CD8-positive, alpha-beta memory T cell (primary cell): ENCODE measurements at regions not wholly inside any gene's neighbourhood (a gene's known extent, or its start where the extent isn't known, plus 50 kb on each side); places are given as distances from the start of the nearest gene placed in this dataset.

Source experiments
- CTCF ChIA-PET: fragments of 350-600 bp; sonication (Branson Sonifier 250); formaldehyde crosslinking; loops from one replicate; lab custom pipeline; 2021; ENCODE audit warnings: antibody characterized with exemption; lab: Charles Lee
- POLR2A ChIA-PET: fragments of 350-600 bp; sonication (Branson Sonifier 250); formaldehyde crosslinking; loops from one replicate; lab custom pipeline; 2021; ENCODE audit warnings: antibody characterized with exemption; lab: Charles Lee
- DNase-seq, 5 donors: peaks; one replicate each; pipeline versions ENCODE4 v3.0.0 to v3.0.0-alpha.2; 2020 to 2022; ENCODE audit warnings: mixed read lengths in 1 of 5
- H3K27ac ChIP-seq: one replicate; pipeline ENCODE4 v1.7.0; 2013; ENCODE audit warnings: low read depth, mild to moderate bottlenecking, low read length, moderate library complexity
- H3K27me3 ChIP-seq: 2 replicates; pipeline ENCODE4 v1.7.0; 2013; ENCODE audit warnings: low read length, mild to moderate bottlenecking; ENCODE audit not compliant: insufficient read depth, poor library complexity, severe bottlenecking
- H3K36me3 ChIP-seq: 2 replicates; pipeline ENCODE4 v1.7.0; 2013; ENCODE audit warnings: mild to moderate bottlenecking, low read length, moderate library complexity; ENCODE audit not compliant: insufficient read depth
- H3K4me1 ChIP-seq: 2 replicates; pipeline ENCODE4 v1.7.0; 2013; ENCODE audit warnings: mild to moderate bottlenecking, low read length, moderate library complexity; ENCODE audit not compliant: insufficient read depth
- H3K4me3 ChIP-seq: 2 replicates; pipeline ENCODE4 v1.7.0; 2013; ENCODE audit warnings: mild to moderate bottlenecking, low read length
- H3K9me3 ChIP-seq: 2 replicates; pipeline ENCODE4 v1.7.0; 2013; ENCODE audit warnings: mild to moderate bottlenecking, low read length
- H3K27ac Mint-ChIP-seq, 8 donors: one replicate each; pipeline ENCODE4 v1.8.0; 2020 to 2021; ENCODE audit warnings: mixed read lengths in 8 of 8, mild to moderate bottlenecking in 6 of 8, inconsistent platforms in 3 of 8, moderate library complexity in 3 of 8
- H3K27me3 Mint-ChIP-seq, 2 donors: one replicate each; pipeline ENCODE4 v1.8.0; 2020 to 2021; ENCODE audit warnings: mixed read lengths in 2 of 2, mild to moderate bottlenecking in 1 of 2, moderate library complexity in 1 of 2
- H3K36me3 Mint-ChIP-seq, 3 donors: one replicate each; pipeline ENCODE4 v1.8.0; 2020 to 2021; ENCODE audit warnings: mixed read lengths in 3 of 3, inconsistent platforms in 1 of 3, mild to moderate bottlenecking in 1 of 3
- H3K4me1 Mint-ChIP-seq, 3 donors: one replicate each; pipeline ENCODE4 v1.8.0; 2020 to 2021; ENCODE audit warnings: mixed read lengths in 3 of 3, inconsistent platforms in 1 of 3, mild to moderate bottlenecking in 1 of 3
- H3K4me3 Mint-ChIP-seq, 7 donors: one replicate each; pipeline ENCODE4 v1.8.0; 2020 to 2021; ENCODE audit warnings: mixed read lengths in 7 of 7, mild to moderate bottlenecking in 6 of 7, moderate library complexity in 4 of 7, inconsistent platforms in 2 of 7
- H3K9me3 Mint-ChIP-seq, 5 donors: one replicate each; pipeline ENCODE4 v1.8.0; 2020 to 2022; ENCODE audit warnings: mixed read lengths in 5 of 5, mild to moderate bottlenecking in 3 of 5, moderate library complexity in 2 of 5, inconsistent platforms in 1 of 5

GRCh38 chr7:26038201-26038990, 113.6 kb upstream of the NFE2L3 start:
- Histone ChIP-seq H3K4me1 (no peaks in the 10 kb centered on the region), H3K9me3 (no peaks in the 10 kb centered on the region), H3K27ac (no peak overlapping the region), H3K36me3 (no peaks in the 10 kb centered on the region), H3K4me3 (no peak overlapping the region), H3K27me3 (peaks cover 3% of the 10 kb centered on the region)
- DNase-seq: no peak
- ChIA-PET CTCF (no interaction called here), POLR2A (no interaction called here)
- no peaks in the 10 kb centered on the region for H3K9me3 Mint-ChIP-seq
- H3K36me3 Mint-ChIP-seq: peaks cover 0 to 3% (median 0%) of the 10 kb centered on the region in 3 donors
- peaks cover 0 to 5% (median 4%) of the 10 kb centered on the region in 3 donors for H3K4me1 Mint-ChIP-seq
- peaks cover 19 to 45% of the 10 kb centered on the region in 2 donors for H3K27me3 Mint-ChIP-seq
- no peak overlapping the region for H3K4me3 Mint-ChIP-seq
- no peak overlapping the region for H3K27ac Mint-ChIP-seq

DNA sequence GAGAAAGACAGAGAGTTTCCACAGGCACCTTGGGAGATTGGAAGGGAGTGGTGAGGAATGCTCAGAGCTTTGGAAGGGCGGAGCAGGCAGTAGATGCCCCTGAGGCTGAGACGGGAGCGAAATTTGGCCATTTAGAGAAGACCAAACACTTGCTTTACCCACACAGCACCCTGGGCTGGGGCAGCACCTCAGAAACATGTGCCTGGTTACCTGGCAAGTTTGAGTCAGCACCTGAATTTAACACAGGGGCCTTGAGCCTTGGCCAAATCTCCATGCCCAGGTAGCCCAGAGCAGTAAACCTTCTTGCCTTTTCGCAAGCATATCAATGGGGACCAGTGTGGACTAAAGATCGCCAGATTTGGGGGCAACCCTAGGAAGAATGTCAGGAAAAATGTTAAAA, 111.9 kb upstream of the NFE2L3 start:
- peaks cover 19 to 53% of the 10 kb centered on the region in 2 donors for H3K27me3 Mint-ChIP-seq

GRCh38 chr7:26042237-26042636, 109.8 kb upstream of the NFE2L3 start:
- Histone ChIP-seq H3K27ac (no peak overlapping the region), H3K4me1 (no peaks in the 10 kb centered on the region), H3K4me3 (no peak overlapping the region), H3K9me3 (no peaks in the 10 kb centered on the region), H3K27me3 (peaks cover 3% of the 10 kb centered on the region), H3K36me3 (no peaks in the 10 kb centered on the region)
- H3K27me3 Mint-ChIP-seq: peaks cover 16 to 50% of the 10 kb centered on the region in 2 donors
- no peak overlapping the region for H3K4me3 Mint-ChIP-seq
- DNase-seq: no peak
- ChIA-PET POLR2A (no interaction called here), CTCF (no interaction called here)
- peaks cover 0 to 3% (median 0%) of the 10 kb centered on the region in 3 donors for H3K36me3 Mint-ChIP-seq
- H3K4me1 Mint-ChIP-seq: peaks cover 0 to 5% (median 4%) of the 10 kb centered on the region in 3 donors
- H3K27ac Mint-ChIP-seq: no peak overlapping the region
- H3K9me3 Mint-ChIP-seq: no peaks in the 10 kb centered on the region

More for the DNA sequence above, 111.9 kb upstream of the NFE2L3 start:
- H3K4me1 Mint-ChIP-seq: peaks cover 0 to 5% (median 4%) of the 10 kb centered on the region in 3 donors
- no peaks in the 10 kb centered on the region for H3K9me3 Mint-ChIP-seq
- Histone ChIP-seq H3K9me3 (no peaks in the 10 kb centered on the region), H3K27me3 (peaks cover 3% of the 10 kb centered on the region), H3K27ac (no peak overlapping the region), H3K4me1 (no peaks in the 10 kb centered on the region), H3K36me3 (no peaks in the 10 kb centered on the region), H3K4me3 (no peak overlapping the region)
- POLR2A ChIA-PET: no interaction called here
- H3K4me3 Mint-ChIP-seq: no peak overlapping the region
- CTCF ChIA-PET: no interaction called here
- H3K27ac Mint-ChIP-seq: no peak overlapping the region
- peaks cover 0 to 3% (median 0%) of the 10 kb centered on the region in 3 donors for H3K36me3 Mint-ChIP-seq
- DNase-seq: no peak

DNA sequence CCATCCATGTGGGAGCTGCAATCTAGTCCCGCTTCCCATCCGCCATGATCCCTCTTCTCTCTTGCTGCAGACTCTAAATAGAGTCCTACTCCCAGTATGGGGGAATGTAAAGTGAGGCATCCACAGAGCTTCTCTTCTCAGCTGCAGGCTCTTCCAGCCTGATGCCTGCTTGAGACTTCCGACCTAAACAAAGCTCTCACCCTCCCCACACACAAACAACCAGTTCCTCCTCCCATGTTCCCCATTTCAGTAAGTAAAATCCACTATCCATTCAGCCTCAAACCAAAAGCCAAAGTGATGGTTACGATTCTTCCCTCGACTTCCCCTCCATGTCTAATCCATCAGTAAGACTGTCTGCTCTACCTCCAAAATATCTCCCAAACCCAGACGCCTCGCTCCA, 108.2 kb upstream of the NFE2L3 start:
- peaks cover 3% of the 10 kb centered on the region for H3K27me3 ChIP-seq
- H3K36me3 ChIP-seq: no peaks in the 10 kb centered on the region

GRCh38 chr7:26044320-26044719, 107.7 kb upstream of the NFE2L3 start:
- Mint-ChIP-seq H3K4me1 (no peaks in the 10 kb centered on the region), H3K36me3 (no peaks in the 10 kb centered on the region), H3K4me3 (no peak overlapping the region), H3K27ac (no peak overlapping the region), H3K9me3 (no peaks in the 10 kb centered on the region), H3K27me3 (peaks cover 12 to 35% of the 10 kb centered on the region in 2 donors)
- DNase-seq: no peak
- ChIA-PET CTCF (no interaction called here), POLR2A (no interaction called here)
- Histone ChIP-seq H3K4me3 (no peak overlapping the region), H3K4me1 (no peaks in the 10 kb centered on the region), H3K36me3 (no peaks in the 10 kb centered on the region), H3K27ac (no peak overlapping the region), H3K27me3 (peaks cover 3% of the 10 kb centered on the region), H3K9me3 (no peaks in the 10 kb centered on the region)

More for the DNA sequence above, 108.2 kb upstream of the NFE2L3 start:
- Histone ChIP-seq H3K4me1 (no peaks in the 10 kb centered on the region), H3K27ac (no peak overlapping the region), H3K4me3 (no peak overlapping the region), H3K9me3 (no peaks in the 10 kb centered on the region)
- no peaks in the 10 kb centered on the region for H3K9me3 Mint-ChIP-seq
- H3K27me3 Mint-ChIP-seq: peaks cover 12 to 37% of the 10 kb centered on the region in 2 donors
- ChIA-PET CTCF (no interaction called here), POLR2A (no interaction called here)
- no peaks in the 10 kb centered on the region for H3K4me1 Mint-ChIP-seq
- no peak overlapping the region for H3K27ac Mint-ChIP-seq
- no peak for DNase-seq
- no peak overlapping the region for H3K4me3 Mint-ChIP-seq
- H3K36me3 Mint-ChIP-seq: no peaks in the 10 kb centered on the region

- Mint-ChIP-seq H3K27me3 (peaks cover 5 to 38% of the 10 kb centered on the region in 2 donors), H3K4me3 (no peak overlapping the region), H3K27ac (peak overlapping the region in 1 of 8 donors; percentile 6), H3K36me3 (no peaks in the 10 kb centered on the region), H3K9me3 (no peaks in the 10 kb centered on the region), H3K4me1 (no peaks in the 10 kb centered on the region)
- H3K4me3 ChIP-seq: no peak overlapping the region
- H3K27me3 ChIP-seq: peaks cover 3% of the 10 kb centered on the region
- no peaks in the 10 kb centered on the region for H3K9me3 ChIP-seq
- ChIA-PET CTCF (interaction anchor here (1.0 kb wide), 1 partner anchor 154 kb away, joined by 3 read pairs; no protein-coding TSS in a partner anchor), POLR2A (no interaction called here)
- no peak for DNase-seq
- H3K27ac ChIP-seq: no peak overlapping the region
- H3K36me3 ChIP-seq: no peaks in the 10 kb centered on the region
- H3K4me1 ChIP-seq: no peaks in the 10 kb centered on the region
These were observed 105.8 kb upstream of the NFE2L3 start for GRCh38 chr7:26046150-26046549.

- POLR2A ChIA-PET: no interaction called here
- Histone ChIP-seq H3K9me3 (no peaks in the 10 kb centered on the region), H3K36me3 (no peaks in the 10 kb centered on the region), H3K27me3 (peaks cover 3% of the 10 kb centered on the region), H3K4me3 (no peak overlapping the region), H3K27ac (no peak overlapping the region), H3K4me1 (no peaks in the 10 kb centered on the region)
- Mint-ChIP-seq H3K36me3 (no peaks in the 10 kb centered on the region), H3K4me3 (no peak overlapping the region), H3K9me3 (peaks cover 0 to 2% (median 0%) of the 10 kb centered on the region in 5 donors), H3K27me3 (peaks cover 5 to 39% of the 10 kb centered on the region in 2 donors), H3K27ac (no peak overlapping the region), H3K4me1 (no peaks in the 10 kb centered on the region)
- no peak for DNase-seq
- CTCF ChIA-PET: interaction anchor here (1.0 kb wide), 1 partner anchor 154 kb away, joined by 3 read pairs; no protein-coding TSS in a partner anchor
These were observed 105.1 kb upstream of the NFE2L3 start for GRCh38 chr7:26046878-26047277.

DNA sequence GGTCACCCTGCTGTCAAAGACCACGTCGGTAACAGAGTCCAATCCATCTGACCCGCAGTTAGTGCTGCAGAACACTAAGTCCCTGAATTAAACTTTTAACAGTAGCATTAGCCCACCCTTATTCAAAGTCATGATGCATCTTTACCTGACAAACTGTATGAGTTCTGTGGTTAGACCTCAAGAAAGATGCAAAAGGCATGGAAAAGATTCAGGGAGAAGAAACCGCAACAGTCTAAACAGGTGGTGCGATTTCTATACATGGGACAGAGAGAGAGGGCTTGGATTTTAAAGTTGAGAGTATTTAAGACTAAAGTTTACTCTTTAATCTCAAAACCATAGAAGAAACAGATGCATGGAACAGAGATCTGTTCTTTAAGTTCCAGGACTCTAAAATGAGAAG, 103.3 kb upstream of the NFE2L3 start:
- CTCF ChIA-PET: no interaction called here
- no peak overlapping the region for H3K27ac ChIP-seq
- no peaks in the 10 kb centered on the region for H3K36me3 ChIP-seq
- H3K27me3 Mint-ChIP-seq: peaks cover 14 to 52% of the 10 kb centered on the region in 2 donors
- DNase-seq: no peak
- H3K4me3 Mint-ChIP-seq: no peak overlapping the region
- POLR2A ChIA-PET: no interaction called here
- H3K9me3 ChIP-seq: no peaks in the 10 kb centered on the region
- H3K27ac Mint-ChIP-seq: no peak overlapping the region
- H3K4me1 Mint-ChIP-seq: no peaks in the 10 kb centered on the region
- peaks cover 10% of the 10 kb centered on the region for H3K27me3 ChIP-seq
- peaks cover 0 to 7% (median 0%) of the 10 kb centered on the region in 3 donors for H3K36me3 Mint-ChIP-seq
- no peaks in the 10 kb centered on the region for H3K4me1 ChIP-seq
- no peak overlapping the region for H3K4me3 ChIP-seq
- peaks cover 0 to 9% (median 0%) of the 10 kb centered on the region in 5 donors for H3K9me3 Mint-ChIP-seq
